ENCODE measurements at regions not wholly inside any gene's neighbourhood (a gene's known extent, or its start where the extent isn't known, plus 50 kb on each side); places are given as distances from the start of the nearest gene placed in this dataset.

GRCh38 chr1:182193908-182194550 is 132.5 kb upstream of the ZNF648 start:
- DNase-seq (ENCODE audit: low spot score), result no peak

- no peak for DNase-seq (ENCODE audit: low spot score)
Measured at GRCh38 chr1:182192966-182193365, 131.5 kb upstream of the ZNF648 start.

DNA sequence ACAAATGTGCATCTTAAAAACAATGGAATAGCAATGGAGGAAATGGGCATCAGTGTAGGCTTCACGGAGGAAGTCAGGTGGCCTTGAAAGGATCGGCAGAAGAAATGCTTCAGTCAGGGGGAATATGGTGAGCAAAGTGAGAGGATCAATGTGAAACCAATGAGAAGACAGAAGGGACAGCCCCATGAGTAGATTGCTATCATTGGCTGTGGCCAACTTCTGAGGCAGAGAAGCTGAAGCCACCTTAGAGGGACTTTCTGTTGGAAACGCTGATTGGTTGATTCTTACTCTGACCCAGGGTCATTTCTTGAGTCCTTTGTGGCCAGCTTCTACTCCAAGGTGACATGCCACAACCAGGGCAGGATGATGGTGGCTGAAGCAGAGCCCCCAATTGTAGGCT is 130.7 kb upstream of the ZNF648 start:
- no peak for DNase-seq (ENCODE audit: low spot score)

DNA sequence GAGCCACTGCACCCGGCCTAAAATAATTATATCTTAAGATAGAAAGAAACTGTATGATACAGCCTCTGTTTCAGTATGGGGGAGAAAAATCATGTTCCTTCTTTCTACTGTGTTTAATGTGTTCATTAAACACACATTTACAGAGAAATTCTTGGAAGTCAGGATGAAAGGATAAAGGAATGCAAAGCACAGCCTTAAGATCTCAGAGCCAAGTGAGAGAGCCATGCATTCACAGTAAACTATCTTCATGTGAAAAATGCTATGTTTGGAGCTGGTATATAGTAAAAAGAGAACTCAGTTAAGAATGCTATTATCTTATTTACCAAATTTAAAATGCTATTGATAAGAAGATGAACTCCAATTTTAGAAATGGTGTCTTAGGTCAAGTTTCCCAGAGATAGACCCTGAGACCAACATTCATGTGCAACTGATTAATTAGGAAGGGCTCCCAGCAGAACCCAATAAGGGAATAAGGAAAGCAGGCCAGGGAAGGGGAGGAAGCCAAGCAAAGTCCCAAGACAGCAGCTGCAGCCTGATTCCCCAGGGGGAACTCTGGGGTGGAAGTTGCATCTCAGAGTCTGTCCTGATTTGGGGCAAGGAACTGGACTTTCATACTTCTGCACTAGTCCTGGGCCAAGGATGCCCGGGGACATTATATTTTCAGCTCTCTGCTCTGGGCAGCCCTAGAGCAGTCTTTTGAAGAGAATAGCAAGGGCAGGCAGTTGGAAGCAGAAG is 130.0 kb upstream of the ZNF648 start:
- DNase-seq (ENCODE audit: low spot score), result no peak

GRCh38 chr1:182189535-182190066 is 128.1 kb upstream of the ZNF648 start:
- DNase-seq (ENCODE audit: low spot score), result no peak

DNA sequence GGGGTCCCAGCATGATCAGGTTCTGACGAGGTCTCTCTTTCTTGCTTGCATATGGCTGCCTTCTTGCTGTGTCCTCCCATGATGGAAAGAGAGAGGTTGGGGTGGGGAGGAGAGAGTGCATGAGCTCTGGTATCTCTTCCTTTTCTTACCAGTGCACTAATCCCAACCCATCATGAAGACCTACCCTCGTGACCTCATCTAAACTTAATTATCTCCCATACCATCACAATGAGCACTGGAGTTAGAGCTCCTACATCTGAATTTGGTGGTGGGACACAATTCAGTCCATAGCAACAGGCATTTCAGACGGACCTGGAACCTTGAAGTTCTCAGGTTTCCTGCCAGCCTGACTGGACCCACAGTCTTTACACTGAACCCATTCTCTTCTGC is 125.2 kb upstream of the ZNF648 start:
- DNase-seq (ENCODE audit: low spot score), result no peak

- no peak for DNase-seq (ENCODE audit: low spot score)
Measured at GRCh38 chr1:182185842-182186756, 124.6 kb upstream of the ZNF648 start.

DNA sequence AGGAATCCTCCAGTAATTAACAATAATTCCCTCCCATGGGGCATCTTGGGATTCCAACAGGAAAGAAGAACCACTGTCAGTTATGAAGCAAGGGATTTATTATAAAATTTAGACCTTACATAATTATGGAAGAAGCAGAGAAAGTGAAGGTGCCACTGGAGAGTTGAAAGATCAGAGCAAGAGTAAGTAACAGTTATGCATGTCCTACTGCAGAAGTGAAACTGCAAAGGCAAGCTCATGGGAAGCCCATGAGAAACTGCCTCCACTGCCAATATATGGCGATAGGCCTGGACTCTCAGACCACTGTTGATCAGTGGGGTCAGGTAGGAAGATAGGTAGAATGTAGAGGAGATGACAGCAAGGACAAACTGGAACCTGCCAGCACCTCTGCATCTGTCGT is 123.6 kb upstream of the ZNF648 start:
- DNase-seq (ENCODE audit: low spot score), result no peak

- DNase-seq (ENCODE audit: low spot score), result no peak
Measured at GRCh38 chr1:182183606-182184005, 122.1 kb upstream of the ZNF648 start.

DNA sequence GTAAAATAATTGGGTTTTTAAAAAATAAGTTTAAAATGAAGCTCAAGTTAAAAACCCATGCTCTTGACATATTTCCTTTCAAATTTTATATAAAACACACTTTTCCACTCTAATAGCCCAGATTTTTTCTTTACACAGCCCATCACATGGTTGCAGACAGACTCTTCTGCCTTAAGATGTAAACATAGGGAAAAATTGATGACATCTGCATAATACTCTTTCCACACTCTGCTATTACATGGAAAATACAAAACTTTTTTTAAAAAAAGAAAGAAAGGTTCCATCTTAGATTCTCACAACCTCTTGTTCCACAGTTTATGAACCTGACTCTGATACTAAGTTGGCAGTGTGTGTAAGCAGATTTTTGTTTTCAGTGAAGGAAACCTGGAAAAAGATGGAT is 120.8 kb upstream of the ZNF648 start:
- DNase-seq (ENCODE audit: low spot score), result no peak

GRCh38 chr1:182181167-182181572 is 119.7 kb upstream of the ZNF648 start:
- DNase-seq (ENCODE audit: low spot score), result no peak

DNA sequence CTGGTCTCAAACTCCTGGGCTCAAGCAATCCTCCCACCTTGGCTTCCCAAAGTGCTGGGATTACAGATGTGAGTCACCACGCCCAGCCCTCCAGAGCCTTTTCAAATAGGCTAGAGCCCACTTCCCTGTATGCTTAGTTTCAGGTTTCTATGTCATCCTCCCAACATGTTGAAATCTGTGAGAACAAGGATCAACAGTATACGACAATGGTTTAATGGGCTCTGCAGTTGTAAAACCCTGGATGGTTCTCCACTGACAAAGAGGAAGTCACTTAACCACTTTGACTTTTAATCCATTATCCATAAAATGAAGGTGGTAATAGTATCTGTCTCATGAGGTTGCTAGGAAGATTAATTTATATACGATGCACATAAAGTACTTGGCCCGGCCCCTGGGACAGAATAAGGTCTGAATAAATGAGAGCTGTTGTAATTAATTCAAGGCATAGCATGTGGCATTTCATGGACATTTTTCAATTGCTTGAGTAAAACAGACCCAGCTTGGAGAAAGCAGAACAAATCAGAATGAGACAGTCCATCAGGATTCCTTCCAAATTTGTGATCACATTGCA is 113.9 kb upstream of the ZNF648 start:
- DNase-seq (ENCODE audit: low spot score), result no peak

DNA sequence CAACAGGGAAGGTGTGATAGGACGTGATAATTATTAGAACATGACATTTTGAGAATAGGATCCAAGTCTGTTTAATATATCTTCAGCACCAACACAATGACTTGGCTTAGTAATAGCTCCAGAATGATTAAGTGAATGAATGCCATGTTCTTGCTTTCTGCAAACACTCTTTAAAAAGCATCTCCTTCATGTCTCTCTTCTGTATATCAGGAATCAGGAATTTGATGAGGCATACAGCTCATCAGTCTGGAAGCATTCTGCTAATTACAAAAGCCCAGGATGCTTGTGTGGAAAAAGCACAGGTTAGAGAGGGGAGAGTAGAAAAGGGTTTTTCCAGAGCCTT is 113.0 kb upstream of the ZNF648 start:
- no peak for DNase-seq (ENCODE audit: low spot score)

GRCh38 chr1:182173808-182174512 is 112.4 kb upstream of the ZNF648 start:
- no peak for DNase-seq (ENCODE audit: low spot score)

GRCh38 chr1:182172699-182173098 is 111.2 kb upstream of the ZNF648 start:
- no peak for DNase-seq (ENCODE audit: low spot score)

DNA sequence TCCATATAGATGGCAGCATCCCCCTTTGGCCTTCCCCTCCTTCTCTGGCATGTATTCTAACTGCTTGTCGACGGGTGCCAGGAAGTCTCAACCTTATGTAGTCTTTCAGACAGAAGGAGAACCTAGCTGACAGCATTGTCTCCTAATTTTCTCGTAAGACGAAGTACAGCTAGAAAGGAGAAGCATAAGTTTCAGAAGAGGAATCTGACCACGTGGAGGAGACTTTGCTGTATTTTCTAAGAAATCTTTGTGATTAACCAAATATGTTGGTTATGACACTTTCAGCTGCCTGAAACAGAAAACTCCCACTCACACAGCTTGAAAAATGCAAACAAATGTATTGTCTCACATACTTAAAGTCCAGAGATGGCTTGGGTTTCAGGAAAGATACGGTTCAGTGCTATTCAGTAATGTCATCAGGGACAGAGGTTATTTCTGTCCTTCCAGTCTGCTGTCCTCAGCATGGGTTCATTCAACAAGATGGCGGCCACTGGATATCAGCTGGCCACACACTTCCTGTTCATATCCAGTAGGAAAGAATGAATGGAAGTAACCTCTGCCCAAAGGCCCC is 109.5 kb upstream of the ZNF648 start:
- DNase-seq (ENCODE audit: low spot score), result no peak

DNA sequence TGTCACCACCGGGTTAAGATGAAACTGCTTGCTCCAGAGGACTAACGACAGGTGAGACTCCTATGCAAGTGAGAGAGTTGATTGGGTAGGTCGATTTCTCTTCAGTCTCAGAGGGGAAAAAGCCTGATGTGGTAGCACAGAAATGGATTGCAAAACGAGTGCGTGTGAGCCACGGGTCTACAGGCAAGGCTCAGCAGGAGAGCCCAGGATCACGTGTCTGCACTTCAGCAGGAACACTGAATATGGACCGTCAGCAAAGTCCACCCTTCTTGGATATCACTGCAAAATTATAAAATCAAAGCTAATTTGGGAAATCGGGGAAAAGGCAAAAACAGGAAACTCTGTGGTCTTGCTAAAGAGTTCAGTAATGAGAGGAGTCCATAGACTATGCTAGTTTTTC is 107.7 kb upstream of the ZNF648 start:
- DNase-seq (ENCODE audit: low spot score), result no peak

GRCh38 chr1:182166750-182167149 is 105.2 kb upstream of the ZNF648 start:
- DNase-seq (ENCODE audit: low spot score), result no peak

- DNase-seq (ENCODE audit: low spot score), result no peak
Measured at GRCh38 chr1:182166321-182166720, 104.8 kb upstream of the ZNF648 start.

GRCh38 chr1:182164273-182164672 is 102.8 kb upstream of the ZNF648 start:
- no peak for DNase-seq (ENCODE audit: low spot score)

- DNase-seq (ENCODE audit: low spot score), result no peak
Measured at GRCh38 chr1:182163821-182164223, 102.3 kb upstream of the ZNF648 start.

Measured in kidney capillary endothelial cell (primary cell).